Activated T-helper 9 cell treated with anti-CD3 and anti-CD28 coated beads, Interleukin-2, amount 50 U/mL, for 16 hours (primary cell): ENCODE measurements at regions not wholly inside any gene's neighbourhood (a gene's known extent, or its start where the extent isn't known, plus 50 kb on each side); places are given as distances from the start of the nearest gene placed in this dataset.

Source experiments
- DNase-seq: peaks from one replicate; pipeline ENCODE4 v3.0.0-alpha.2; 2020; ENCODE audit warnings: low read depth

DNA sequence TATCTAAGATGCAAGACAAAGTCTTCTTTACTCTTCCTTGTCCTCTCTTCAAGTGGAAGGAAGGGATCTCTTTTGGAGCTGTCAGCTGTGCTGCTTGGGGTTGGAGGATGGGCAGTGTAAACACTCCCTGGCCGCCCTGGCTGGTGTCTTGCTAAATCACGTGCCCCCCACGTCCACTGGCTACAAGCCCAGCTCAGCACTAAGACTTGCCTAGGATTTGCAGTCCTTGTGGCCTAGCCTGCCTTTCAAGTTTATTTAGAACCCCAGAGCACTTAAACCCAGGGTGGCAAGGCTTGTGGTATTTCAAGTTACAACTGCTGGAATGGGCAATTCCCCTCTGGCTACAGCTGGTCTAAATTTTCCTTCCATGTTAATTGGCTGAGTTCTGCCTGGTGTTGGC, 272.4 kb upstream of the MYO3A start:
- no peak for DNase-seq

DNA sequence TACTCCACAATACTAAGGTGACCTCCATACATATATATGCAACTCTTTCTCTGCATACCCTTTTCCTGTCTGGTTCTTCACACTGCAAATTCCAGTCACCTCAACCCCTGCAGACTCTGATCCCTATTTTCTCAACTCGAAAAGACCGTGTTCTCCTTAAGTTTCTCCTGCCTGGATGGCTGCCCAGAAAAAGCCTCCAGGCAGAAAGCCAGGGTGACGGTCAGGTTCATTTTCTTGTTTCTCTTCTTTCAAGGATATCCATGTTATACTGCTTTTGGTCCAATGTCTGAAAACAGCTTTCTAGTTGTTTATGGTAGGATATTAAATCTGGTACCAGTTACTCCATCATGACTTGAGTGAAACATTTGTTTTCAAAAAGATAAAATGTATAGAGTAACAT, 267.8 kb upstream of the MYO3A start:
- DNase-seq, result no peak

DNA sequence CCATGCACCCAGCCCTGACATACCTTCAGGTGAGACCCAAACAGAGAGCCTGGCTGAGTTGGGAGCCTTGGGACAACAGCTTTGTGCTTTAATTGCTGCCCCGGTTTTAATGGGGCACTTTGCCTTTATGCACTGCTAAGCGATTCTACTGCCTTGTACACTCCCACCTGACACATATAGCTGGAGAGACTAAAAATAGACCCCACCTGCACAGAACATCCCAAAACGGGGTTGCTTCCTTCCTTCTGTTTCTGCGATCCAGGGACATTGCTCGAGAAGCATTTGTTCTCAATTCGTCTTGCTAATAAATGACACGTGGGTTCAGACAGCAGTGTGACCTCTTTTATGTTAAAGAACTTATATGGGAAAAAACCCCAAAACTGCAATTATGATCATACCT, 258.8 kb upstream of the MYO3A start:
- no peak for DNase-seq

DNA sequence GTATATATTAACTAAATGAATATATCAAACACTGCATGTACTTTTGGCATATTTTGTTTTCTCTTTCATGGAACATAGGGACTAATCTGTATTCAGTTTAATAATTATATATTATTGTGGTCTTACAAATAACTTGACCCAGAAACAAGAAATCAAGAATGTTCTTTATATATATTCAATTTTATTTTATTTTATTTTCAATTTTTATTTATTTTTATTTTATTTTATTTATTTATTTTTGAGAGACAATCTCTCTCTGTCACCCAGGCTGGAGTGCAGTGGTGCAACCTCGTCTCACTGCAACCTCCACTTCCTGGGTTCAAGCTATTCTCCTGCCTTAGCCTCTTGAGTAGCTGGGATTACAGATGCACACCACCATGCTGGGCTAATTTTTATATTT, 258.4 kb upstream of the MYO3A start:
- no peak for DNase-seq

DNA sequence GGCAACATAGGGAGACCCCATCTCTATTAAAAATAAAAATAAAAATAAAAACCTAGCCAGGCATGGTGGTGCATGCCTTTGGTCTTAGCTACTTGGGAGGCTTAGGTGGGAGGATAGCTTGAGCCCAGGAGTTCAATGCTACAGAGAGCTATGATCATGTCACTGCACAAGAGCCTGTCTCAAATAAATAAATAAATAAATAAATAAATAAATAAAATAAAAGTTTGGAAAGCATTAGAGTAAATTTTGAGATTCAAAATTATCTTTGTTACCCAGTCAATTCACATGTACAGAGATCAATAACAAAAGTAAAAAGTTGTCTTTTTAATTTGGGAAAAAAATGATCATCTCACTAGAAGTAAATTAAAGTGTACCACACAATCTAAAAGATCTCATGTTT, 255.8 kb upstream of the MYO3A start:
- DNase-seq, result no peak

DNA sequence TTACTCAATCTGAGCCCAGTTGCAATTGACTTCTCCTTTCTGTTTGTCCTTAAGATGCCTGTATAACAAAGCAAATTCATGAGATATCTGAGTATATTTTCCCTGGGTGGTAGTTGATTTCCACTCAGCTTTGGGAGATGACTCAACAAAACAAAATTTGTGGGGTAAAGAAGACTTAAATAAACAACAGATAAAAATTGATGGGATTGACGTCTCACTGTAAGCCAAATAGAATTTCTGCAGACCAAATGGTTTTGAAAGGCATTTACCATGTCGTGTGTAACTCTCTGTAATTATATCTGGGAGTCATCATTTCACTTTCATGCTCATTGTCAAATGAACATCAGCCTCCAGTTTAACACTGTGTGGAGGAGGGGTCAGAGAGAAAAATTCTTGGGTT, 255.4 kb upstream of the MYO3A start:
- DNase-seq, result no peak

DNA sequence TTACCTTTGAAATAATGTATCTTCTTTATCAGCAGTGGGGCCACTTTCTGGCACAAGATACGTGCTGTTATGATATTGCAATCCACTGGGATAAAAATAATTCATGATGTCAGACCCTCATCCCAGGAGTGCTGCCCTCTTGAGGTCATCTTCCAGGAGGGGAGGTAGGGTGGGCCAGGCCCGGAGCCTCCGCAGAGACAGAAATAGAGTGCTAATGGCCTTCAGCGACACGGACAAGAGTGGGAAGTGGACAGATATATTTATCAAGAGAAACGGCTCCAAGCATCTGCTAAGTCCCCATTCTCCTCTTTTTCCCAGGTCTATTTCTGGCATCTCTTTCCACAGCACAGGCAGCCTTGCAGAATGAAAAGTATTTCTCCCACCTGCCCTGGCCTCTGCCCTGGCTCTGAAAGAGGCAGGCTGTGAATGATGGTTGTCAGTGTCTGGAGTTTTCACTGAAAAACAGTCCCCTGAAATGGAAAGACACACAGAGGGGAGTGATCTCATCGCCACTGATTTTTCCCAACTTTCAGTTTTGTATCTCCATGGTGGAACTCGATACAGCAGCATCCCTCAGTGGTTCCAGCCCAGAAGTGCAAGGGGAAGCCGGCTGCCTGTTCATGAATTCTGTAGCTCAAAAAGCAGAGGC, 251.7 kb upstream of the MYO3A start:
- no peak for DNase-seq

DNA sequence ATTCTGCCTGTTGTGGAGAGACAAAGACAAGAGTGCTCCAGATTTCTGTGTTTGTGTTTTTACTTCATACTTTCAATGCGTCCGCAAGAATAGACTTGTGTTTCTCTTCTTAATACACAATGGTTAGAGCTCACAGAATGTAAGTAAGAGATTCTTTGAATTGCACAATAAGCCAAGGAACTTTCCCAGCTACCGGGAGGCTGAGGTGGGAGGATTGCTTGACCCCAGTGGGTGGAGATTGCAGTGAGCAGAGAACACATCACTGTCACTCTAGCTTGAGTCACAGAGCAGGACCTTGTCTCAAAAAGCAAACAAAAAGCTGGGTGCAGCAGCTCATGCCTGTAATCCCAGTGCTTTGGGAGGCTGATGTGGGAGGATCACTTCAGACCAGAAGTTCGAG, 250.7 kb upstream of the MYO3A start:
- DNase-seq, result no peak

DNA sequence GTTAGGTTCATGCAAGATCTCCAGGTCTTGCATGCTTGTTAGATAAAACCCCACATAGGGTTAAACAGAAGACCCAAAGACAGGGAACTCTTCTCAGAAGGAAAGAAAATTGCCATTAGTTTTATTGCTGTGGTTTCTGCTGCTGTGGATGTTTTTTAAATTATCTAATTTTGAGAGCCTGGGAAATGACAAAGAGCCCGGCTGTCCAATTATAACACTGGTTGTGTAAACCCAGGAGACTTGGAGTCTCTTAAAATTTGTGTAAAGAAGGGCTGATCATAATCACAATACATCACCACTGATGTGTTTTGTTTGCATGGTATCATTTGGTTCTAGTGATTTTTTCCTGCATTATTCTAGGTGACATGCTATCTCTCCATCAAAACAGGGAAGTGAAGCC, 246.5 kb upstream of the MYO3A start:
- no peak for DNase-seq

DNA sequence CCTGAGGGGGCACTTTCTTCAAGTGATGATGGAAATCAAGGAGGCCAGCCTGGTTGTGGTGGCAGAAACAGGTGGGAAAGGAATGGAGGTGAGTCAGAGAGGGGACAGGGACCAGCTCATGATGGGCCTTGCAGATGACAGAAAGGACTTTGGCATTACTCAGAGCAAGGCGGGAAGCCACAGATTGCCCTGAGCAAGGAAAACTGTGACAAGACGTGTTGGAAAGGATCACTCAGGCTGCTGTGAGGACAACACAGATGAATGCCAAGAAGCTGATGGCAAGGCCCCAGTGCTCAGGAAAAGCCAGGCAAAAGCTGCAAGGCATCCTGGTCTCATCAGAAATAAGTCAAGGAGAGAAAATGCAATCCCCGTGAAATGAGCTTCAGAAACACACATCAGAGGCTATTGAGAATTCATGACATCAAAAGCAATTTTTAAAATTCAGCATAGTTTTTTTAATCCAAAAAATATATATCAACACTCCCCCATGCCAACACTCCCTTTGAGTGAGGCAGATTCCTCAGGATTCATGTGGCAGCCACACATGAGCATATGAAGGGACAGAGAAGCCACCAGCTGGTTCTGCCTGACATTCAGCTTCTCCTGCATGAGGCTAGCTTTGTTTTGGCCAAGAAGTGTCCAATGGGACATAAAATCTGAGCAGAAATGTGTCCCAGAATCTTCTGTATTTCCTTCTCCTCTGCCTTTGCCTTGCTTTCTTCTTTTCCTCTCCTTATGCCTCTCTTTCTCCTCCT, 244.5 kb upstream of the MYO3A start:
- no peak for DNase-seq

DNA sequence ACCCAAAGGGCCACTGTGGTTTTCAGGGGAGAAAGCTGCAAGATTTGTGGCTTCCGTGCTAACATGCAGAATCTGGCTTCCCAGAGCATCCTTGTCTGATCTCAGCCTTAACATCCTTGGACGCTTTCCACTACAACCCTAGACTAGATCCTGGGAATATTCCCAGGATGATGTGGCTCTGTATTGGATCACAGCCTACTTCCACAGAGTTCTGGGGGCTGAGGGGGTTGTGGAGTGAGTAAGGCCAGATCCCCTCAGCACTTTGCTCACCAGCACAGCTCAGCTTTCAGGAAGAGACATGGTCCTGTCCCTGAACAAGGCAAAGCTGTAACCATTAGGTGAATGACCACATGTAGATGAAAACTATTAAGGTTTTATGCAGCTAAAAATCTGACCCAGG, 241.3 kb upstream of the MYO3A start:
- no peak for DNase-seq

DNA sequence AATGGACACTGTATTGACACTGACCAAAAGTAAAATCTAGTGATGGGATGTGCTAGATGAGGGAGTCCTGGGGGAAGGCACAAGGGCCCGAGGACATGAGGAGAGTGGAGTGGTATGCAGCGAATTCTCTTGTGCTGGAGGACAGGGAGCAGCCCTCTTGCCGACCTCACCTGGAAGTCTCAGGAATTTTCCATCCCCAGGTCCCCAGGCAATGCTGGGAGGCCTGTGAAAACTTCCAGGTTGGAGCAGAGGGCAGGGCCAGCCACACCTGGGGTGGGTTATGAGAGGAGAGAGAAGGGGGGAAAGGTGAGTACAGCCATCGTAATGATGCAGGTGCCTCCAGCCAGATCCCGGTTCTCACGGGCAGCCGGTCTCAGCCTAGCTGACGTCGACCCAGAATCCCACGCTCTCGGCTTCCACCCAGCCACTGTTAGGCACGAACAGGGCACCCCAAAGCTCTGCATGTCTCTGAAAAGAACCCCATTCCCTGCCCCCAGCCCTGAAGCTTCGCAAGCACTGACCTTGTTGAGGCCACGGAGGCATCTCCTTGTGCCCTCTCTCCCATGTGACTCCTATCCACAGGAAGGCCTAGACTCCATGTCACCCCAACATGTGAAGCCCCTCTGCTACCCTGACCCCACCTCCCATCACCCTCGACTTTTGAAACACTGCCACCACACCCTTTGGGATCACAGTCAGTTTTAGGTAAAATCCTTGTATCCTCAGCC, 239.7 kb upstream of the MYO3A start:
- no peak for DNase-seq

DNA sequence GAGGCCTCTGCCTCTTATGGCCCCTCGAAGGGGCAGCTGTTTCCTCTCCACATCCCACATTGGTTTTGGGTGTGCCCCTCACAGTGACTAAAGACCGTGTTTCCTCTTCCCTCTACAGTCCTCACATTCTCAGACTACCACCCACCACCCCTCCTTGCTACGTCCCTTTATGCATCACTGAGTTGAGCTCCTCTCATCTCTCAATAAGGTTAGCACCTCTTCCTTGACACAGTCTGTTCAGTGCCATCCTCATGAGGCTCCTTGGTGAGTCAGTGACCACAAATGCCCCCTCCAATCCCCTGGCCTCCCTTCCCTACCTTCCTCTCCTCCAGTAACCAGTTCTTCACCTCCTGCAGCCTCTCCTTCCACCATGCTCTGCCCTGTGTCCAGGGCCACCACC, 239.1 kb upstream of the MYO3A start:
- no peak for DNase-seq

DNA sequence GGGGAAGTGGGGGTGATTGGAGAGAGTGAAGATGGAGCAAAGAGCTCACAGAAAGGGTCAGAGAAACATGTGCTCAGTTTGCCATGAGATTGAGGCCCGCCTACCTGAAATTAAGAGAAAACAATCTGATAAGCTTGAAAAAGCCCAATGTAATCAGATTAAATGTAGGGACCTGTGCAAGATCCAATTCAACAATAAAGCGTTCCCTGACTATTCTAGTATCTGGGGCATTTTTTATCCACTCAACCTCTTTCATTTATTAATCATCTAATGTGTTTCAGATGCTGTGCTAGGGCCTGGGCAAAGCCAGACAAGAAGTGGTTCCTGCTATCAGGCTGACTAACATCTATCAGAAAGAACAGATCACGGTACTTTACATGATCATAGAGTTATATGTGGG, 238.4 kb upstream of the MYO3A start:
- DNase-seq, result no peak

DNA sequence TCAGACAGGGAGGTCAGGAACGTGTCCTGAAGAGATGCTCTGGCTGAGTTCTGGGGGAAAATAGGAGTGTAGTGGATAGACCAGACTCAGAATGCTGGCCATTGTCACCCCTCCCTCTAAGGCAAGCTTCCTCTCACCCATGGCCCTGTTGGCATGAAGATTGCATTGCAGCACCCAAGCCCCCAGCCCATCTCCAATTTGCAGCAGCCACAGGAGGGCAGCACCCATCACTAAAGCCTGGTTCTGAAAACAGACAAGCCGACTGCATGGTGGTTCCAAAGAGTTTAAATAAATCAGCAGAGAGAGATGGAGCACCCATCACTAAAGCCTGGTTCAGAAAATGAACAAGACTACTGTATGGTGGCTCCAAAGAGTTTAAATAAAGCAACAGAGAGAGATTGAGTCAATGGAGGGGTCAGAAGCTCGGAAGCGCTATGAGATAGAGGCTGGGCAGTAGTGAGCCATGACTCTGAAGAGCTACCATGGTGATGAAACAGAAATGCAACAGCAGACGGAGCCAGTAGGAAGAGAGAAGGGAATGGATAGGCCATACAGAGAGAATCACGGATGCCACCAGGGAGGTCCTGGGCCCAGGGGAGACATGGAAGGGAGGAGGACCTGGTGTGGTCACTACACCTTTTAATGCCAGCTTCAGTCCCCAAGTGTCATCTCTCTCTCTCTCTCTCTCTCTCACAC, 237.9 kb upstream of the MYO3A start:
- DNase-seq, result no peak

DNA sequence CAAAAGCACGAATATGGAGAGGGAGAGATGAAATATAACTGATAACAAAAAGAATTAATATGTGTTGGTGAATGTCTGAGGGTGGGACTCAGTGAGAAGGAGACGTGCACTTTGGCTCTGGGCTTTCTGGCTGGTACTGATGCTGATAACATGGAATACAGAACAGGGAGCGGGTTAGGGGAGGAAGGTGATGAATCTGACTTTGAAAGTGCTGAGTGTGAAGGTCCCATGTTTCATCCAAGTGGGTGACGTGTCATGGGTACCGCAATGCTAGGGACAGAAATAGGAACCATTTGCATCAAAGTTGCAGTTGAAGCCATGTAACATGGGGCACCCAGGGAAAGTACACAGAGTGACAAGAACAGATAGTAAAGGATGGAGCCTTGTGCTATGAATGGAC, 236.6 kb upstream of the MYO3A start:
- DNase-seq, result no peak

DNA sequence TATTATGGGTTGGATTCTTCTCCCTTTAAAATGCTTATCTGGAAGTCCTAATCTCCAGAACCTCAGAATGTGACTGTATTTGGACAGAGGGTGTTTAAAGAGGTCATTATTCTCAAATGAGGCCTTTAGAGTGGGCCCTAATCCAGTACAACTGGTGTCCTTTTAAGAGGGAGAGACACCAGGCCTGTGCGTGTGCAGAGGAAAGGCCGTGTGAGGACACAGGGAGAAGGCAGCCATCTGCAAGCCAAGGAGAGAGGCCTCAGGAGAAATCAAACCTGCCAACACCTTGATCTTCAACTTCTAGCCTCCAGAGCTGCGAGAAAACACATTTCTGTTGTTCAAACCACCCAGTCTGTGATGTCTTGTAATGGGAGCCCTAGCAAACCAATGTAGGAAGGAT, 235.4 kb upstream of the MYO3A start:
- no peak for DNase-seq

DNA sequence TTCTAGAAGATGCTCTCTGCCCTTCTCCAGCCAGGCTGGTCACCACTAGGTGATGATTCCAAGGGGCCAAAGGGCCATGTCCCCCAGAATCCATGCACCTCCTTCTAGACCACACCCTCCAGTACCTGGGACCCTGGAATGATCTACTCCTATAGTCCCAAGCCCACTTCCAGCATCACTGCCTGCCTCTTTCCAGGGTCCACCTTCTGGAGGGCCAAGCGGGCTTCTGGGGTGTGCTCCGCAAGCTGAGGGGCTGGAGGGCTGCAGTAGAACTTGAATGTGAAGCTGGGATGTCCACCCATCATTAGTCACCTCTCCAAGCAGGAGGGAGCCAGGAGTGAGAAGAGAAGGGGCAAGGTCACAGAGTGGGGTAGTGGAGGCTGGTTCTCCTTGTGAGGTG, 234.4 kb upstream of the MYO3A start:
- DNase-seq, result no peak

DNA sequence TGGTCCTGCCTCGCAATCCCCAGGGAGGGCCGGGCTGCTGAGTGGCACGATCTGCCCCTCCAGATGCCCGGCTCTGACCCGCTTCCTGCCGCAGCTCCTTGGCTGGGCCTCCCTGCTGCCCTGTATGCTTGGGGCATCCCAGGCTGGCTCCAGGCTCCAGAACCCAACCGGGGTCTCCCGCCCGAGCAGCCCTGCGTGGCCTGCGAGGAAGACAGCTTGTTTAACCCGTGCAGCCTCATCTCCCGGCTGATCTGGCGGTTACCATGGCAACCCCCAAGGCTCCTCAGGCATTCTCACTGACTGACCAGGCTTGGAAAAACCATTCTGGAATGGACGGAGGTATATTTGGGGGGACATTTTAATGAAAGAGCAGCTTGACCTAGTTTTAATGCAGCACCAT, 232.4 kb upstream of the MYO3A start:
- DNase-seq, result no peak

DNA sequence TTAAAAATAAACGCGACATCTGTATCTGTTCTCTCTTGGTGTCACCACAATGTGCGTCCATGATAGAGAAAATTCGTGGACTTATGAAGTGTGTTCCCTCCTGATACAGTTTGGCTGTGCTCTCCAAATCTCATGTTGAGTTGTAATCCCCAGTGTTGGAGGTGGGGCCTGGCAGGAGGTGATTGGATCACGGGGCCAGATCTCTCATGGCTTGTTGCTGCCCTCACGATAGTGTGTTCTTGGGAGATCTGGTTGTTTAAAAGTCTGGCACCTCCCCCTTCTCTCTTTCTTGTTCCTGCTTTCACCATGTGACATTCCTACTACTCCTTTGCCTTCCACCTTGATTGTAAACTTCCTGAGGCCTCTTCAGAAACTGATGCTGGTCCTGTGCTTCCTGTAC, 229.4 kb upstream of the MYO3A start:
- no peak for DNase-seq

DNA sequence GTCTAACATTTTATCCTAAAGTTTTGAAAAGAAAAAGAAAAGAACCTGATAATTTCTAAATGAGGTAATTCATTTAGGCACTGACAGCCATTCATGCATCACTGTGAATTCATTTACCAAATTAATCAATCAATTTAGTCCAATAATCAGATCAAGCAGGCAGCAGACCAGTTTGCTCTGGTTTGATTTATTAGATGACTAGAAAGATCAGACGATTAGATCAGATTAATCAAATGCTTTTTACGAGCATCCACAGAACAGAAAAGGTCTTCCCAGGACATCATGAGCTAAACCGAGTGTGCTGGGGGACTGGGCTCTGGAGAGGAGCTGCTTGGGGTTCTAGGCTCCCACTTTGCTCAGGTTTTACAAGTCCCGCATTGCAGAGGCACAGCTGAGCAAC, 226.5 kb upstream of the MYO3A start:
- no peak for DNase-seq

DNA sequence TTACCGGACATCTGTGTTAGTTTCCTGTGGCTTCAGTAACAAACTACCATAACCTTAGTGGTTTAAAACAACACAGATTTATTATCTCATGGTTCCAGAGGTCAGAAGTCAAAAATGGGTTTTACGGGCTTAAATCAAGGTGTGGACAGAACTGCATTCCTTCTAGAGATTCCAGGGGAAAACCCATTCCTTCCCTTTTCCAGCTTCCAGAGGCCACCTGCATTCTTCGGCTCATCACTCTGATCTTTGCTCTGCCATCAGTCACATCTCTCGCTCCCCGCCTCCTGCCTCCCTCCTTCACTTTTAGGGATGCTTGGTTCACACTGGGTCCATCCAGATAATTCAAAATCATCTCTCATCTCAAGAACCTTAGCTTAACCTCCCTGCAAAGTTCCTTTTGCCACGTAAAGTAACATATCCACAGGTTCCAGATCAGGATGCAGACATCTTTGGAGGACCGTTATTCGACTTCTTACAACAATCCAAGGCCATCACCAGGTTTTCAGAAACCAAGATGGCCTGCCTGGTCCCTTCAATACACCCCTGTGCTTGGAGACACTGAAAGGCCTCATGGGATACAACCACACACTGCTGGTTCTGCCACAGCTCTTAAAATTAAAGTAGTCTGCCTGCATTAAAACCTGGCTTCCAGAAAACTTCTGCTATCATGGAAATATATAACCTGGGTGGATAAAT, 225.9 kb upstream of the MYO3A start:
- no peak for DNase-seq
